GM18873 (cell line): ENCODE measurements at regions not wholly inside any gene's neighbourhood (a gene's known extent, or its start where the extent isn't known, plus 50 kb on each side); places are given as distances from the start of the nearest gene placed in this dataset.
"Not testable (repeated sequence)": the region's sequence is repeated elsewhere in the genome, so short reads cannot be mapped to it uniquely, and the experiment has no call there.

Experiments used
- ATAC-seq: cut with Tn5 transposase; IDR thresholded peaks from one replicate; pipeline ENCODE4 v1.9.1; 2021; ENCODE audit warnings: mild to moderate bottlenecking, moderate library complexity, moderate number of reproducible peaks; ENCODE audit not compliant: unreplicated experiment, low FRiP score

DNA sequence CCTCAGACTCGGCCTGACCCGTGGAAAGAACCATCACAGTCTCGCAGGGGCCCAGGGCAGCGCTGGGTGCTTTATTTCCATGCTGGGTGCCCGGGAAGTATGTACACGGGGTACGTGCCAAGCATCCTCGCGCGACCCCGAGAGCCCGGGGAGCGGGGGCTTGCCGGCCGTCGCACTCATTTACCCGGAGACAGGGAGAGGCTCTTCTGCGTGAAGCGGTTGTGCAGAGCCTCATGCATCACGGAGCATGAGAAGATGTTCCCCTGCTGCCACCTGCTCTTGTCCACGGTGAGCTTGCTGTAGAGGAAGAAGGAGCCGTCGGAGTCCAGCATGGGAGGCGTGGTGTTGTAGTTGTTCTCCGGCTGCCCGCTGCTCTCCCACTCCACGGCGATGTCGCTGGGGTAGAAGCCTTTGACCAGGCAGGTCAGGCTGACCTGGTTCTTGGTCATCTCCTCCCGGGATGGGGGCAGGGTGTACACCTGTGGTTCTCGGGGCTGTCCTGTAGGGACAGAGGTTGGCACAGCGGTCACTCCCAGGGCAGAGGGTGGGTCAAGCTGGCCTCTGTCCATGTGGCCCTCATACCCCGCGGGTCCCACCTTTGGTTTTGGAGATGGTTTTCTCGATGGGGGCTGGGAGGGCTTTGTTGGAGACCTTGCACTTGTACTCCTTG, 242.8 kb downstream of the TMEM121 start:
- ATAC-seq: not testable (repeated sequence)

- ATAC-seq: not testable (repeated sequence)
These were observed 244.3 kb downstream of the TMEM121 start for GRCh38 chr14:105770619-105771216.

DNA sequence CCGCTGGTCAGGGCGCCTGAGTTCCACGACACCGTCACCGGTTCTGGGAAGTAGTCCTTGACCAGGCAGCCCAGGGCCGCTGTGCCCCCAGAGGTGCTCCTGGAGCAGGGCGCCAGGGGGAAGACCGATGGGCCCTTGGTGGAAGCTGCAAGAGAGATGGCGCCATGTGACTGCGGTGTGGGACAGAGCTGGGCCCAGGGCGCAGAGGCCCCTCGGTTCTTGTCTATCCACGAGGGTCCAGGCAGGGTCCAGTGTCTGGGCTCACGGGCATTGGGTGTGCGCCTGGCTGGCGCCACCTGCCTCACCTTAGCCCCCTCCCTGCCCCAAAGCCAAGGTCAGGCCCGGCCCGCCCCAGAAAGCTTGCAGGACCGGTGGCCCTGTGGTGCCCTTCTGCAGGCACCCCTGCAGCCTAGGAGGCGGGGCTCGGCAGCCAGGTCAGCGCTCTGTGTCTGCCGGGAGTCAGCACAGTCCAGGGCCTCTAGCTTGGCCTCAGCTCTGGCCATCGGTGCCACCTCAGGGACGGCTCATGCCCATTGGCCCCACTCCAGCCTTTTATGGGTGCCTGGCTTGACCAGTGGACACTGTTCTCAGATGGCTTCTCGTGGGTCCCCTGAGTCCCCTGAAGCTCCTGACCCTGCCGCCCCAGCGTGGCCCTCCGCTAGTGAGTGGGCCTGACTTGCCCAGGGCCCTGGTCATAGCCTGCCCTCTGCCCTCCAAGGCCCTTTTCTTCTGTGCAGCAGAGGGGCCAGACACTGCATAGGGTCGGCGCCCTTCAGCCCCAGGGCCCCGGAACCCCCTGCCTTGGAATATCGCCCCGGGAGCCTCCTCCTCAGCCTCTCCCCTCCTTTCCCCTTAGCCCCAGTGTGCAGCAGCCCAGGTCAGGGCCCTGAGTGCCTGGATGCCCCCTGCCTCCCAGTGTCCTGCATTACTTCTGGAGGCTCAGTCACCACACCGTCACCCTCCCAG, 245.2 kb downstream of the TMEM121 start:
- not testable (repeated sequence) for ATAC-seq

- not testable (repeated sequence) for ATAC-seq
These were observed 246.4 kb downstream of the TMEM121 start for GRCh38 chr14:105772710-105773250.

- ATAC-seq: no peak
These were observed 247.2 kb downstream of the TMEM121 start for GRCh38 chr14:105773584-105773983.

DNA sequence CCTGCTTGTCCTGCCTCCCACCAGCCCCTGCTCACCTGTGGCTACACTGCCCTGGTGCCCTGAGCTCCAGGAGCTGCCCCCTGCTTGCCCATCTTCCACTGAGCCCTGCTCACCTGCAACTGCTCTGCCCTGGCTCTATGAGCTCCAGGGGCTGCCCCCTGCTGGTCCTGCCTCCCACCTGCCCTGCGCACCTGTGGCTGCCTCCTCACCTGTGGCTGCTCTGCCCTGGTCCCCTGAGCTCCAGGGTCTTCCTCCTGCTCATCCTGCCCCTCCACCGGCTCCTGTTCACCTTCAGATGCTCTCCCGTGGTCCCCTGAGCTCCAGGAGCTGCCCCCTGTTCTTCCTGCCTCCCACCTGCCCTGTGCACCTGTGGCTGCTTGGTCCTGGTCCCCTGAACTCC, 247.6 kb downstream of the TMEM121 start:
- ATAC-seq: no peak

DNA sequence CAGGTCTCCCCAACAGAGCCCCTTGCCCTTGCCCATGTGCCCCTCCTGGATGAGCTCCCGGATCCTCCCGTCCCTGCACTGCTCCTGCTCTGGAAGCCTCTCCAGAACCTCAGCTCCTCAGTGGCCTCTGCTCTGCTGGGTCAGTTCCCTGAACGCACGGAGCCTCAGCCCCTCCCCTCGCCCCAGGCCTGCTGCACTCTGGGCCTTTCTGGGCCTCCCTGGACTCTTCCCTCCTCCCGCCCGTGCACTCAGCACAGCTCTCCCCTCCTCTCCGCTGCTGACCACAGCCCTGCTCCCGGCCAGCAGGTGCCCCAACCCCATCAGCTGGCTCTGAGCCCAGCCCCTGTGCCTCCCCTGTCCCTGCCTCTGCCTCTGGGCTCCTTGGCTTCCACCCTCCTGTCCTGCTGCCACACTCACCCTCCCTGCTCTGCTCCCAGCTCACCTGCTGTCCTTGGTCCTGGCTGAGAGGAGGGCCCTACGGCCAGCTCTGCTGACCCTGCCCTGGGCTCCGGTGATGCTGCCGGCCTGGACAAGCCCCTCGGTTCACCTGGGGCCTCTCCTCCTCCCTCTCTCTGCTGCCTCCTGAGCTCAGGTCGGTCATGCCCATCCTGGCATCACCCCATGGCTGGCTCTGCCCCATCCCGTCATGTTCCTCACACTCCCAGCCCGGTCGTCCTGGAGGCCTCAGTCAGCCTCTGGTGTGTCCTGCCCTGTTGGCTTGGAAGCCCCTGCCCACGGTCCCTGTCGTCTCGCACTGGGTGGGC, 248.4 kb downstream of the TMEM121 start:
- not testable (repeated sequence) for ATAC-seq

- ATAC-seq: not testable (repeated sequence)
These were observed 249.1 kb downstream of the TMEM121 start for GRCh38 chr14:105775349-105775923.

- not testable (repeated sequence) for ATAC-seq
These were observed 249.7 kb downstream of the TMEM121 start for GRCh38 chr14:105776112-105776511.

DNA sequence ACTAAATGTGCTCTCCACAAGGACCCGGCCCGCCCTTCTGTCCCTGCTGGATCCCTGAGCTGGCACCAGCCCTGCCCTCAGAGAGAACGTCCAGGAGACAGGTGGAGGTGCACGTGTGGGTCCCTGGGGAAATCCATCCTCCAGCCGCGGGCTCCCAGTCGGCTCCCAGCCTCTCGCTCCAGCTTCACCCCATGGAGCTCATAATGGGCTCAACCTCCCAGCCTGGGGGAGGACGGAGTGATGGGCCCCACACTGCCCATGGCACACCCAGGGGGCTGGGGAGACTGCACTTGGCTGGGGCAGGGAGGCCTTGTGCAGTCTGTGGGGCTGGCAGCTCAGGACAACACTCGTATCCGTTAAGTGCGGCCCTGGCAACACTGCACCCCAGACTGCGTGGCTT, 250.5 kb downstream of the TMEM121 start:
- ATAC-seq: no peak

- ATAC-seq: no peak
These were observed 257.3 kb downstream of the TMEM121 start for GRCh38 chr14:105783707-105784106.

DNA sequence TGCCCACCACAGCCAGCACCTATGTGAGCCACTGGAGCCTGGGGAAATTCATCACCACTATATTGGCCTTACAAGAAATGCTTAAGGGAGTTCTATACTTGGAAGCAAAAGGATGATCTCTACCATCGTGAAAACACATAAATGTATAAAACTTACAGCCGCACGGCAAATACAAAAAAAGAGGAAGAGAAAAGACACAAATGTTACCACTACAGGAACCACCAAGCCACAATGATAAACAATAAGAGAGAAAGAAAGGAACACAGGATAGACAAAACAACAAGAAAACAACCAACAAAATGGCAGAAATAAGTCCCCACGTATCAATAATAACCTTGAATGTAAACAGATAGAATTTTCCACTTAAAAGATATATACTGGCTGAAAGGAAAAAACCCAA, 267.5 kb downstream of the TMEM121 start:
- no peak for ATAC-seq

- ATAC-seq: no peak
These were observed 271.2 kb downstream of the TMEM121 start for GRCh38 chr14:105797546-105797945.

DNA sequence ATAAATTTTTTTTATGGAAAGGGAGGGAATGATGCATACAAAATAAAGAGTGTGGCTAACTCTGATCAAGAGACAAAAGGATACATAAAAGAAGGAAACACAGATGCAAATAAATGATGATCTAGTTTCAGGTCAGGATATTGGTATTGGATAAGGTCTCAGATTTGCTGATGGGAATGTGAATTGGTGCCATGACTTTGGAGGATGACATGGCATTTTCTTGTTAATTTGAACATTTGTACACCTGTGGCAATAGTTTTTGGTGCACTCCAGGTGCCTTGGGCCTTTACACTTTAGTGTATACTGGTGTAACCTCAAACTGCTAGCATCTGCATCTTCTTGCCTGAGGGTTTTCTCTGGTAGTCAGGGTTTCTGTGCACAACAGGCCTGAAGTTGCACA, 279.3 kb downstream of the TMEM121 start:
- no peak for ATAC-seq

DNA sequence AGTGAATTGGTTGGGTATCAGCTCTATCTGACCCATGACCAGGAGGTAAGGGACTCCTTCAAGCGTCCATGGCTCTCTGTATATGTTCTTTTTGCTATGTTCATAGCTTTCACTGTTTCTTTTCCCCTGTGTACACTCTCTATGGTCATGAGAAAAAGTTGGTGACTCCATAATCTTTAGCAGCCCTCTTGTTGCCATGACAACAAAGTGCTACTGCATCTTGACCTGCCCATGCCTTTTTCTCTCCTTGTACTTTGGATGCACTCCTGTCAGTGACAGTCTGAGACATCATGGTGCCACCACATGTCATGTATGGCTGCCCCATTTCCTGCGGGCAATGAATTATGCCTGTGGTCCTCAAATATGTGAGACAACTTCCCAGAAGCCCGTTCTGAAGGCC, 280.2 kb downstream of the TMEM121 start:
- ATAC-seq: no peak

DNA sequence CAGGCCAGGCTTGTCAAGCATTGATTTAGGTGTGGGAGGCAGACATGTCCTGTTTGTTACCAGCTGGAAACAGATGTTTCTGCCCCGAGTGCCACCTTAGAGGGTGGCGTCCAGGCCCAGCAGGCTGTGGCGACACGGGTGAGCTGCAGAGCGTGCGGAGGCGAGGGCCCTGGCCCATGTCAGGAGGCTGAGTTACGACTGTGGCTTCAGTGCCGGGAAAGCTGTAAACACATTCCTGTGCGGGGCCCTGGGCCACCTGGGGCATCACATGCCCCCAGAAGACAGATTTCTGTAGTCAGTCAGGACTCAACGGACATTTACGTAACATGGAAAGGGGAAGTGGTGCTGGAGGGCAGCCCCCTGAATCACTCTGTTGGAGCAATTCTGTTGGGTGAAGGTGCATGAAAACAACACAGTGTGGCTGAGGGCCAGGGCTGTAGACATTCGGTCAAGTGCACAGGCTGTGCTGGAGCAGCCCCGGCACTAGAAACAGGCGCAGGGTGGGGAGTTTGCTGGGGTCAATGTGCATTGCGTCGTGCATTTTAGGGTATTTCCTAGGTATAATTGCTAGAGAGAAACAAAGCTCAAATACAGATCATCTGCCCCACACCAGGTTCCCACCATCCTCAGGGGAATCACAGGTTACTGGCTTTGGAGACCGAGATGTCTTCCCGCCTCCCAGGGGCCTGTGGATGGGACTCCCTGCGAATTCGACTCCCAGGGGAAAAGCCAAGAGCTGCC, 291.8 kb downstream of the TMEM121 start:
- no peak for ATAC-seq

DNA sequence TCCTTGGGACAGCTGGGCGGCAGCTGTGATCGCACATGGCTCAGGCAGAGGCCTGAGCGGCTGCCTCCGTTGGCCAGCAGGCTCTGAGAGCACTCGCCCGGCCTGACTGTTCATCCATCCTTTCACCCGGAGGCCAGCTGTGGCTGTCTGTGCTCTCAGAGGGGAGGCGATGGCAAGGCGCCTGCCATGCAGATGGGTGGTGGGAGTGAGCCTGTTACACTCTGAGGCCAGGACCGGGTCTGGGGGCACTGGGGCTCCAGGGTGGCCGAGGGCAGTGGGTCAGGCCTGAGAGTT, 292.3 kb downstream of the TMEM121 start:
- ATAC-seq: no peak

GRCh38 chr14:105830171-105830570, 303.8 kb downstream of the TMEM121 start:
- no peak for ATAC-seq

GRCh38 chr14:105836160-105836559, 309.8 kb downstream of the TMEM121 start:
- ATAC-seq: no peak
